C4-2B (cell line): ENCODE measurements at regions not wholly inside any gene's neighbourhood (a gene's known extent, or its start where the extent isn't known, plus 50 kb on each side); places are given as distances from the start of the nearest gene placed in this dataset.

Experiments
- H3K27ac ChIP-seq: fragments of 450-650 bp; 2 replicates; pipeline ENCODE4 v1.5.1; 2017
- ZFX ChIP-seq: fragments of 450-650 bp; IDR thresholded peaks from 2 replicates; pipeline ENCODE4 v1.6.1; 2017
- TF ChIP-seq, protein P1 (sequence below): fragments of 450-650 bp; conservative IDR thresholded peaks from 2 replicates; pipeline ENCODE4 v1.5.1; 2017; ENCODE audit warnings: mild to moderate bottlenecking

DNA sequence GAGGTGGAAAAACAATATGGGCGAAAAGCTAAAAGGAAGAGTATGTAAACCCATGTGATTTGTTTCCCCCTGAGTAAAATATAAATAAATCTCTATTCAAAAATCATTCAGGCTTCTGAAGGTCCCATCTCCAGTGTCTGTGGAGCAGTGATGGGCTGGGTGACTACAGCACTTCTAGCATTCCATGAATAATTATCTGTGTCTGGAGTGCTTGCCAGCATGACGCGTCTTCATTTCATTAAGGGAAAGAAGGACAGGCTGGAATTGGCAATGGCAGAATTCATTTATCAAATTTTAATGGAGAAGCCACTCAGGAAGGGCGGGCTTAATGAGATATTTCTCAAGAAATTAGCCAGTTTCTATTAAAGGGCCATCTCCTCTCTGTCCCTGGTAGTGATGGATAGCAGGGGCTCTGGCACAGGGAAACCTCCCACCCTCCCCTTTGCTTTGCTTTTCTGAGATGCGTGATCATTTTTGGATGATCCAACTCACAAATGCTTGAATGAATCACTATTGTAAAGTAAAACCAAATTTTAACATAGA is 916.3 kb upstream of the SEL1L start:
- TF ChIP-seq ZFX, result no peak
- TF ChIP-seq, protein P1, sequence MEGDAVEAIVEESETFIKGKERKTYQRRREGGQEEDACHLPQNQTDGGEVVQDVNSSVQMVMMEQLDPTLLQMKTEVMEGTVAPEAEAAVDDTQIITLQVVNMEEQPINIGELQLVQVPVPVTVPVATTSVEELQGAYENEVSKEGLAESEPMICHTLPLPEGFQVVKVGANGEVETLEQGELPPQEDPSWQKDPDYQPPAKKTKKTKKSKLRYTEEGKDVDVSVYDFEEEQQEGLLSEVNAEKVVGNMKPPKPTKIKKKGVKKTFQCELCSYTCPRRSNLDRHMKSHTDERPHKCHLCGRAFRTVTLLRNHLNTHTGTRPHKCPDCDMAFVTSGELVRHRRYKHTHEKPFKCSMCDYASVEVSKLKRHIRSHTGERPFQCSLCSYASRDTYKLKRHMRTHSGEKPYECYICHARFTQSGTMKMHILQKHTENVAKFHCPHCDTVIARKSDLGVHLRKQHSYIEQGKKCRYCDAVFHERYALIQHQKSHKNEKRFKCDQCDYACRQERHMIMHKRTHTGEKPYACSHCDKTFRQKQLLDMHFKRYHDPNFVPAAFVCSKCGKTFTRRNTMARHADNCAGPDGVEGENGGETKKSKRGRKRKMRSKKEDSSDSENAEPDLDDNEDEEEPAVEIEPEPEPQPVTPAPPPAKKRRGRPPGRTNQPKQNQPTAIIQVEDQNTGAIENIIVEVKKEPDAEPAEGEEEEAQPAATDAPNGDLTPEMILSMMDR, result no peak

DNA sequence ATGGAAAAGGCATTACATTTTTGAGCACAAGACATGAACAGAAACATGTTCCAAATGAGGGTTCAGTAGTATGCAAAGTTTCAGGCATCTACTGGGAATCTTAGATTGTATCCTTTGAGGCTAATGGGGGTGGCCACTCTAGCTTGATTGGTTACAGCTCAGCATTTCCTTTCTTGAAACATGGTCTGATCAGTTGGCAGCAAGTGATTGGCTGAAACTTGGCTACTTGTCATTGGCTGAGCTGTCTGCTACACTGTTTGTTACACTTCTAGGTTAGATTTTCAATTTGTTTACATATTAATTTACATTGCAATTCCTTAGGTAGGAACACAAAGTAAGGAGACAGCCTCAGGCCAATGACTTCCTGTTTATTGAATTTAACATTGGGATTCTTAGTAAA is 918.0 kb upstream of the SEL1L start:
- H3K27ac ChIP-seq, result no peak overlapping the region
- no peak for TF ChIP-seq ZFX
- TF ChIP-seq, protein P1, result no peak

More for the DNA sequence above, 916.3 kb upstream of the SEL1L start:
- H3K27ac ChIP-seq, result no peak overlapping the region

DNA sequence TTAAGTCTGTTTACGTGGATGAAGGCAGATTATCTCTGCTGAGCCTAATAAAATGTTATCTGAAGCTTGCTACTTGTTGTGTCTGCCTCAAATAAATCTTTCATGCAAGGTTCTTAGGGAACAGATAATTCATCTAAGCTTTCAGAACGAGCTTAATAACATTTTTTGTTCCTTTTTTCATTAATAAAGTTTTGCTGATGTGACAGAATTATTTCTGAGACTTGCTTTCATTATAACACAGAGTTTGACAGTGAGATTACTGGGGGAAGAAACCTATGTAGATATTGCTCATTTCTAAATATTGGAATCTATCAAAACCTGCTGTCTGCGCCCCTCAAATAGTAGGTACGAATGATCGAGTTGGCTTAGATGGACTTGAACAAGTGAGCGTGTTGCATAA is 948.7 kb upstream of the SEL1L start:
- H3K27ac ChIP-seq, result no peak overlapping the region
- TF ChIP-seq, protein P1, result no peak
- TF ChIP-seq ZFX, result no peak

DNA sequence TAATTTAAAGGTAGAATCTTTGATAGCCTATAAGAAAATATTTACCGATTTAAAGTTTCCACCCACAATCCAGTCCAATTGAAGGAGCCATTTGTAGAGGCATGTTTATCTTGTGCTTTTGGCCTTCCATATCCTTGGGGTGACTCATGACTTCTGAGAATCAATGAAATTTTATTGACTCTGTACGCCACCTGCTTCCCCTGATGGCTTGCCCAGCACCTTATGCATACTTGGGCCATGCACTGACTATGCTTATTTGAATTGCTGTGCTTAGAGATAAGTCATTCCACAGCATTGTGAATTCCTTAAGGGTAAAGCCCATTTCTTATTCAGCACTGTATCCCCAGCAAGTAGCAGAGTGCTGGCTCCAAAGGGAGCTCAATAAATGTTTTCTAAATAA is 954.8 kb upstream of the SEL1L start:
- TF ChIP-seq, protein P1, result no peak
- TF ChIP-seq ZFX, result no peak
- H3K27ac ChIP-seq, result no peak overlapping the region

DNA sequence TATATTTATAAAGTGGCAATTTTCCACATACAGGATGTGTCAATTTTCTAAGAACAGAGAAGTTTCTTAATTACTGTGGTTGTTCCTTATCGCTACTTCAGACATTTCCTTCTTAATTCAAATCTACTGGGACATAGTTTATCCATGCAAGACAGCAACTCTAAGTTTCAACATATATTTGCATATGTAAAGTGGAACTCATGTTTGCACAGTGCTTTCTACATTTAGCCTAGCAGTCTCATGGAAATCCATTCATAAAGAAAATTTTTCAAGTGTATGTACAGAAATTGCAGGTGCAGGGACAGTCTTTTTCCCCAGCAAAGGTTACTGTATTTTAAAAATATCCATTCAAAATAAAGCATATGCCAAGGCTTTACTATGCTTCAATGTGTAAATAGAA is 956.7 kb upstream of the SEL1L start:
- no peak overlapping the region for H3K27ac ChIP-seq
- TF ChIP-seq, protein P1, result no peak
- no peak for TF ChIP-seq ZFX

DNA sequence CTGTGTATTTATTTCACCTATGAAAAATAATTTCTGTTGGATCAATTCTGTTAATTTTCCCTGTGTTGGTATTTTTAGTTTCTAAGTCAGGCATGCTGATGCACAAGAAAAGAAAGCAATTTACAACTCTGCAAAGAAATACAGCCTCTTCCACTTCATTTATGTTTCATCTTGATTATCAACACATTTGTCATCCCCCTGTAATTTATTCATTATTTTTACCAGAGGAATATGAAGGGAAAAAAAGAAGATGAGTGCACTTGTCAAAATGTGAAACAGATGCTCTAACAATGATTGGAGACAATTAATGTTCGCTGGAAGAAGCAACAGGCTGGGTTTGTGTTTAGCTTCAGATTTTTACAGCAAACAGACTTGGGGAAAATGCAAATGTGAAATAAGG is 958.5 kb upstream of the SEL1L start:
- no peak for TF ChIP-seq ZFX
- TF ChIP-seq, protein P1, result no peak
- H3K27ac ChIP-seq, result no peak overlapping the region

DNA sequence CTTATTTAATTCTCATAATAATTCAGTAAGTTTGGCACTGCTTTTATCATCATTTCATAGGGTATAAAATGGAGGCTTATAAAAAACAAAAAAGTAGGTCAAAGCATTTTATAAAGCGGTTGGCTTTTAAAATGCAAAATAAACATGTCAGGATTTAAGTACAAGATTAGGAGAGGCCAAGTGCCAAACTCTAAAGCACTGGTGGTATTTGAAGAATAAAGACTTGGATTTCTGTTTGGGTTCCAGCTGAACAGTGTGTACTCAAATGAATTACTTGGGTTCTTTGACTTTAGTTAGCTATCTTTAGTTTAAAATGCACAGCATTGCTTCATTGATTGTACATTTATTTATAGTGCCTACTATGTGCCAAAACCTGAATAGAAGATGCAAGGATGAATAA is 966.6 kb upstream of the SEL1L start:
- TF ChIP-seq ZFX, result no peak
- TF ChIP-seq, protein P1, result no peak
- H3K27ac ChIP-seq, result no peak overlapping the region
